ENCODE measurements at regions not wholly inside any gene's neighbourhood (a gene's known extent, or its start where the extent isn't known, plus 50 kb on each side); places are given as distances from the start of the nearest gene placed in this dataset.
"Not testable (repeated sequence)": the region's sequence is repeated elsewhere in the genome, so short reads cannot be mapped to it uniquely, and the experiment has no call there.

GRCh38 chrX:116289592-116289991 is 119.0 kb downstream of the AGTR2 start:
- DNase-seq (ENCODE audit: low read depth) = no peak

- no peak for DNase-seq (ENCODE audit: low read depth)
These were observed 119.8 kb downstream of the AGTR2 start for GRCh38 chrX:116290359-116290758.

GRCh38 chrX:116292183-116292582 is 121.6 kb downstream of the AGTR2 start:
- DNase-seq (ENCODE audit: low read depth) = no peak

DNA sequence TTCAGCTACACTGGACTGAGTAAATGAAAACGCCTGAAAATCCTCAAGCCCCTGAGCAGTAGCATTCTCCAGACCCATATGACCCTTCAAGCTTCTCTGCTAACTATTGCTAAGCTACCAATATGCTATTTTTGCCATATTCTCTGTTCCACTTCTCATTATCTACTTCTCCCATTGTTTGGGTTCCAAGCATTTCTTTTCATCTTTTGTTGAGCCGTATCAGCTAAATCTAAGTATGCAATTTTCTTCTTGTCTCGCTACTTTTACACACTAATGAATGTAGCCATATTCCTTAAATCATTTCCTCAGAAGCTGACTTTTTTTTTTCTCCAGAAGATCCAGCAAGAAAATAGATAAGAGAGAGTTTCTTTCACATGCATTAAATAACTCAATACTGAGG is 128.4 kb downstream of the AGTR2 start:
- no peak for DNase-seq (ENCODE audit: low read depth)

GRCh38 chrX:116306218-116306617 is 130.2 kb upstream of the SLC6A14 start:
- no peak for DNase-seq (ENCODE audit: low read depth)

DNA sequence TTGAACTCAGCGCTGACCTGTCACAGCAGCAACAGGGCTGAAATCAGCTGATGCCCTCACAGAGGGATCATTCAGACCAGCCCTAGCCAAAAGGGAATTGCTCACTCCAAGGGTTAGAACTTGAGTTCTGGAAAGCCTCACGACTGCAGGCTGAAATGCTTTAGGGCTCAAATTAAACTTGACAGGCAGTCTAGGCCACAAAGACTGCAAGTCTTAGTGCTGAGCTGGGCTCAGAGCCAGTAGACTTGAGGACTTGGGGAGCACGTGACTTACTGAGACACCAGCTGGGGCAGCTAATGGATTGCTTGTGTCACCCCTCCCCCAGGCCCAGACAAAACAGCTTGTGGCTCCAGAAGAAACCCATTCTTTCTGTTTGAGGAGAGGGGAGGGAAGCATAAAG is 119.0 kb upstream of the SLC6A14 start:
- DNase-seq (ENCODE audit: low read depth) = no peak

GRCh38 chrX:116318672-116319071 is 117.7 kb upstream of the SLC6A14 start:
- DNase-seq (ENCODE audit: low read depth) = no peak

- DNase-seq (ENCODE audit: low read depth) = no peak
These were observed 114.7 kb upstream of the SLC6A14 start for GRCh38 chrX:116321711-116322110.

GRCh38 chrX:116332026-116332425 is 104.4 kb upstream of the SLC6A14 start:
- not testable (repeated sequence) for DNase-seq (ENCODE audit: low read depth)

DNA sequence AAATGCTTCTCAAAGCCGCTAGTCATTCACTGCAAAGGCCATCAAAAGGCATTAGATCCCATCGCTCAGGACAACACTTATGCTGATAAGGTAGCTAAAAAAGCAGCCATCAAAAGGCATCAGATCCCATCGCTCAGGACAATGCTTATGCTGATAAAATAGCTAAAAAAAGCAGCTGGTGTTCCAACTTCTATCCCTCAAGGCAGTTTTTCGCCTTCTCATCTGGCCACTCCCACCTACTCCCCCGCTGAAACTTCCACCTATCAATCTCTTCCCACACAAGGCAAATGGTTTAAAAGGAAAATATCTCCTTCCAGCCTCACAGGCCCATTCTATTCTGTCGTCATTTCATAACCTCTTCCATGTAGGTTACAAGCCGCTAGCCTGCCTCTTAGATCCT is 101.6 kb upstream of the SLC6A14 start:
- not testable (repeated sequence) for DNase-seq (ENCODE audit: low read depth)

DNA sequence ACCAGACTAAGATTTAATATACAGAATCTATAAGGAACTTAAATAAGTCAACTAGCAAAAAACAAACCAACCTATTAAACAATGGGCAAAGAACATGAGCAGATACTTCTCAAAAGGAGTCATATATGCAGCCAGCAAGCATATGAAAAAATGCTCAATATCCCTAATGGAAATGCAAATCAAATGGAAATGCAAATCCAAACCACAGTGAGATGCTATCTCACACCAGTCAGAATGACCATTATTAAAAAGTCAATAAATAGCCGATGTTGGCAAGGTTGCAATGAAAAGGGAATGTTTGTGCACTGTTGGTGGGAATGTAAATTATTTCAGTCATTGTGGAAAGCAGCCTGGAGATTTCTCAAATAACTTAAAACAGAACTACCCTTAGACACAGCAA is 97.0 kb upstream of the SLC6A14 start:
- no peak for DNase-seq (ENCODE audit: low read depth)

DNA sequence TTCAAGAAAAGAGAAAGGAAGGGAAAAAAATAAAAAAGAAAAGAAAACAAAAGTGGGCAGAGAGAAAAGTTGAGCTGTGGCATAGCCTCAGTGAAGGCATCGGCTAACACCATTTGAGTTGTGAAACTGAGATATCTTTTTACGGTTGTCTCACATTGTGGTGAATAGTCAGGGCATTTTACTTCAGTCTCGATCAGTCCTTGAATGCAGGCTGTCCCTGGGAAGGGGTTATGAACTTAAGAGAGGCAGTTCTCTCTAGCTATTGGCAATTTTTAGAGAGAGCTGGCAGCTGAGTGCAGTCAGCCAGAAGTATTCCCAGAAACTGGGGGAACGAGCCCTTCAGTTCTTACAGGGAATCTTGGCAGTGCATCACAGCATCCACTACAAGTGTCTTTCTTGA is 93.5 kb upstream of the SLC6A14 start:
- no peak for DNase-seq (ENCODE audit: low read depth)

GRCh38 chrX:116345958-116346357 is 90.4 kb upstream of the SLC6A14 start:
- no peak for DNase-seq (ENCODE audit: low read depth)

DNA sequence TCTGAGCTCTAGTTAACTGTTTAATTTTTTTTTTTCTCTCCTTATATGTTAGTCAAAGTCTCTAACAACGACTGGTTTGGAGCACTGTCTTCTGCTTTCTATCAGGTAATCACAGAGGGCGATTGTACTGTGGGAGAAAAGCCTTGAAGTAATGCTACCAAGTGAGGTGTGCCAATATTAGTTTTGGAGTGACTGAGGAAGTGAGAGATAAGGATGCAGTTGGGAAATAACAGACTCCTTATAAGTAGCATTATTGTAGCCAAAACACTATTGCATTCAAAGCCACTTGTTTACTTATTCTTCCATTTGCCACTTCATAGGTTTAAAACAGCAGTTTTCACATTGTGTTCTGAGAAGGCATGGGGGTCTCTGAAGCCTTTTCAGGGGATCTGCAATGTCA is 79.1 kb upstream of the SLC6A14 start:
- no peak for DNase-seq (ENCODE audit: low read depth)

DNA sequence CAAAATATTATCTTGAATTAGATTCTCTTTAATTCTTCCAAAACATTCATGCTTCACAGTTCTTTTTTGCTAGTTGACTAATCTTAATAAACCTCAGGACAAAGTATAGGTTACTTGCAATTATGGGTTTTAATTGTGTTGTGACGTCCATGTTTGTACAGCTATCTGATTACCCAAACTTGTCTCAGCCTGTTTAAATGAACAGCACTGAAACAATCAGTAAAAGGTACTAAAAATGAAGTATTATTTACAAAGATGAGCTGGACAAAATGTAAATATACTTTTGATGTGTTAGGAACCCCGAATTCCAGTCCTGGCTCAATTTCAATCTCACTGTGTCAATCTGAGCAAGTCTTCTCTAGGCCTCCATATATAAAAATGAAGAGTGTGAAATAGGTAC is 57.4 kb upstream of the SLC6A14 start:
- DNase-seq (ENCODE audit: low read depth) = no peak

DNA sequence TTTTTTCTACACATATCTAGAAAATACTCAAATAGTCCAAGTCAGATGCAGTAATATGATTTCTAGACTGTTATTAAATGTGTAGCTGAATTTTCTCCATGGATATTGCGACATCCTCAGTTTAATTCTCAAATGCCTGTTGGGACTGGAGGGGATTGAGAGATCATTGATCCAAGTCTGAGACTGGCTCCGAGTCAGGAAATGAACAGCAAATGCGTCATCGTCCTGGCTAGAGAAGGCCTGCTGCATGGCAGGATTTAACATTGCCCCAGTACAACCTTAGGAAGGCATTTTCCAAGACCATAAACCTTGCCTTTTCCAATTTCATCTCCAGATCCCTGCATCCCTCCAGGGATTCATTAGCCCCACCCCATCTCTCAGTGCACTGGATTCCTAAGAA is 56.6 kb upstream of the SLC6A14 start:
- no peak for DNase-seq (ENCODE audit: low read depth)

GRCh38 chrX:116384406-116384954 is 51.9 kb upstream of the SLC6A14 start:
- no peak for DNase-seq (ENCODE audit: low read depth)
